Psoas muscle (tissue), 7 donors: ENCODE measurements at regions not wholly inside any gene's neighbourhood (a gene's known extent, or its start where the extent isn't known, plus 50 kb on each side); places are given as distances from the start of the nearest gene placed in this dataset.

Experiments used
- ATAC-seq, 4 donors: fragments of 200-7000 bp; cut with Tn5 transposase; one replicate each; pipeline ENCODE4 v1.9.1; 2020; ENCODE audit warnings: moderate library complexity in 3 of 4, mild to moderate bottlenecking in 2 of 4
- DNase-seq, 2 donors: peaks; one replicate each; pipeline ENCODE4 v3.0.0-alpha.2; 2020
- H3K27ac ChIP-seq: fragments of 200-600 bp; one replicate; pipeline ENCODE4 v1.8.0; 2022
- H3K27me3 ChIP-seq, 3 donors: fragments of 200-600 bp in 1 of 3; one replicate each; pipeline versions ENCODE4 v1.6.1 to v1.8.0; 2013 to 2022; ENCODE audit warnings: low read length in 2 of 3, mild to moderate bottlenecking in 2 of 3, moderate library complexity in 1 of 3; ENCODE audit not compliant: insufficient read depth in 3 of 3
- H3K36me3 ChIP-seq, 2 donors: fragments of 200-600 bp in 1 of 2; one replicate each; pipeline versions ENCODE4 v1.6.1 to v1.8.0; 2013 to 2022; ENCODE audit warnings: low read depth in 1 of 2, mild to moderate bottlenecking in 1 of 2, moderate library complexity in 1 of 2; ENCODE audit not compliant: insufficient read depth in 1 of 2
- H3K4me1 ChIP-seq: fragments of 200-600 bp; one replicate; pipeline ENCODE4 v1.8.0; 2022
- H3K4me3 ChIP-seq: fragments of 200-600 bp; one replicate; pipeline ENCODE4 v1.8.0; 2022; ENCODE audit warnings: mild to moderate bottlenecking
- H3K9me3 ChIP-seq: fragments of 200-600 bp; one replicate; pipeline ENCODE4 v1.8.0; 2022
- WGBS, 3 donors: extraction: QIAGEN DNeasy Blood & Tissue Kit; methylation state at CpG; one replicate each; pipeline versions ENCODE4 v1.1.6 to v1.1.7; 2013; 5-methylcytosine and 5-hydroxymethylcytosine counted together
- intact Hi-C, 2 donors: fragments of 100-400 bp; cut with DNase I; formaldehyde crosslinking; loops; one replicate each; pipeline versions ENCODE4 v1.11.0 to v1.14.2; 2022
- TF ChIP-seq, protein P1 (sequence below): fragments of 200-600 bp; IDR thresholded peaks from one replicate; pipeline ENCODE4 v1.8.0; 2022; ENCODE audit warnings: antibody characterized with exemption
- donor health status: healthy with polysubstance abuse.
- donor health status: DM: no; HTN: no; CAD: no; lungs with moderate emphysema.
- donor health status: Bipolar disorder and iron deficiency.
- donor health status: healthy.
- donor health status: DM: yes; HTN: yes; CAD: no.
- donor health status: DM: no; HTN: no; CAD: no.
- donor health status: DM: yes; HTN: yes; CAD: no.

DNA sequence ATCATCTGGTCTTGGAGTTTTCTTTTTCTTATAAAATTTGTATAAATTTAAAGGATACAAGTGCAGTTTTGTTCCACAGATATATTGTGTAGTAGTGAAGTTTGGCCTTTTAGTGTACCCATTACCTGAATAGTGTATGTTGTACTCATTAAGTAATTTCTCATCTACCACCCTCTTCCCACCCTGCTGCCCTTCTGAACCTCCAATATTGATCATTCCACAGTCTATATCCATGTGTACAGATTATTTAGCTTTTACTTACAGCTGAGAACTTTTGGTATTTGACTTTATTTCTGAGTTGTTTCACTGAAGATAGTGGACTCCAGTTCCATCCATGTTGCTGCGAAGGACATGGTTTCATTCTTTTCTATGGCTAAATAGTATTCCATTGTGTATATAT is 63.1 kb upstream of the NR3C1 start:
- no peak for ATAC-seq
- H3K27ac ChIP-seq: no peak overlapping the region
- H3K4me3 ChIP-seq: no peak overlapping the region
- intact Hi-C loops: no loop called here
- 46 to 95% (median 60%) methylated on average over 1 of the region's 1 CpG for WGBS, 3 donors
- H3K4me1 ChIP-seq: peaks cover 7% of the 10 kb centered on the region
- no peak for DNase-seq
- no peaks in the 10 kb centered on the region for H3K36me3 ChIP-seq
- TF ChIP-seq, protein P1, sequence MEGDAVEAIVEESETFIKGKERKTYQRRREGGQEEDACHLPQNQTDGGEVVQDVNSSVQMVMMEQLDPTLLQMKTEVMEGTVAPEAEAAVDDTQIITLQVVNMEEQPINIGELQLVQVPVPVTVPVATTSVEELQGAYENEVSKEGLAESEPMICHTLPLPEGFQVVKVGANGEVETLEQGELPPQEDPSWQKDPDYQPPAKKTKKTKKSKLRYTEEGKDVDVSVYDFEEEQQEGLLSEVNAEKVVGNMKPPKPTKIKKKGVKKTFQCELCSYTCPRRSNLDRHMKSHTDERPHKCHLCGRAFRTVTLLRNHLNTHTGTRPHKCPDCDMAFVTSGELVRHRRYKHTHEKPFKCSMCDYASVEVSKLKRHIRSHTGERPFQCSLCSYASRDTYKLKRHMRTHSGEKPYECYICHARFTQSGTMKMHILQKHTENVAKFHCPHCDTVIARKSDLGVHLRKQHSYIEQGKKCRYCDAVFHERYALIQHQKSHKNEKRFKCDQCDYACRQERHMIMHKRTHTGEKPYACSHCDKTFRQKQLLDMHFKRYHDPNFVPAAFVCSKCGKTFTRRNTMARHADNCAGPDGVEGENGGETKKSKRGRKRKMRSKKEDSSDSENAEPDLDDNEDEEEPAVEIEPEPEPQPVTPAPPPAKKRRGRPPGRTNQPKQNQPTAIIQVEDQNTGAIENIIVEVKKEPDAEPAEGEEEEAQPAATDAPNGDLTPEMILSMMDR: no peak
- no peaks in the 10 kb centered on the region for H3K9me3 ChIP-seq
- no peaks in the 10 kb centered on the region for H3K27me3 ChIP-seq

DNA sequence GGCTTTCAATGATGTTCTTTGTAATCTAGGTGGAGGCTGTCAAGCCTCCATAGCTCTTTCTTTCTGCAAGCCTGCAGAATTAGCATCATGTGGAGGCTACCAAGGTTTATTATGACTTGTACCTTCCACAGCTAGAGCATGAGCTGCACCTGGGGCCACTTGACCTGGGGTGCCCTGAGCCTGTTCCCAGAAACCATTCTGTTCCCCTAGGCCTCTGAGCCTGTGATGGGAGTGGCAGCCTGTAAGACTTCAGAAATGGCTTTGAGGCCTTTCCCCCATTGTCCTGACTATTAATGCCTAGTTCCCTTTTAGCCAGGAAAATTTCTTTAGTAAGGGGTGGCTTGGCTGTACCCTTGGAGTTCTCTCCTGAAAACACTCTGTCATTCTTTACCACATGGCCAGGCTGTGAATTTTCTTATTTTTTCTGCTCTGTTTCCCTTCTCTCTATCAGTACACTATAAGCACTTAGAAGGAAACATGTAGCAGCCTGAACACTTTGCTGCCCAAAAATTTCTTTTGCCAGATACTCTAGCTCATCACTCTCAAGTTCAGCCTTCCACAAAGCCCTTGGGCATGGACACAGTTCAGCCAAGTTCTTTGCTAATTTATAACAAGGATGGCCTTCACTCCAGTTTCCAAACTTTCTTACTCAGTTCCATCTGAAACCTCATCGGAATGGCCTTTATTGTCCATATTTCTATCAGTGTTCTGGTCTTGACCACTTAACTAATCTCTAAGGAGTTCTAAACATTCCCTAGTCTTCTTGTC is 61.4 kb upstream of the NR3C1 start:
- intact Hi-C loops: no loop called here
- Histone ChIP-seq H3K27ac (no peak overlapping the region), H3K36me3 (no peaks in the 10 kb centered on the region), H3K27me3 (no peaks in the 10 kb centered on the region), H3K4me3 (no peak overlapping the region), H3K4me1 (no peaks in the 10 kb centered on the region), H3K9me3 (no peaks in the 10 kb centered on the region)
- ATAC-seq (no peak), DNase-seq (no peak)
- TF ChIP-seq, protein P1: no peak
- WGBS, 3 donors: 81 to 86% (median 85%) methylated on average over 1 of the region's 1 CpG

DNA sequence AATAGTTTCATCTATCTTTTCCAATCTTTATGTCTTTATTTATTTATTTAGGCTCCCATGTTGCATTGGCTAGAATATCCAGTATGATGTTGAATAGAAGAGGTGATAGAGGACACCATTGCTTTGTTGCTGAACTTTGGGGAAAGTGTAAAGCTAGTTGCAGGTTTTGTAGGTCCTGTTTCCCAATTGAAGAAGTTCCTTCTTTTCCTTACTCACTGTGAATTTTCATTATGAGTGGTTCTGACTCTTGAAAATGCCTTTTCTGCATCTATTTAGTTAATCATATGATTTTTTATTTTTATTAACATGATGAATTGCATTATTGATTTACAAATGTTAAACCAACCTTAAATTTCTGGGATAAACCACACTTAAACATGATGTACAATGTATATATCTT is 58.9 kb upstream of the NR3C1 start:
- H3K36me3 ChIP-seq: no peaks in the 10 kb centered on the region
- intact Hi-C loops: no loop called here
- ATAC-seq: no peak

DNA sequence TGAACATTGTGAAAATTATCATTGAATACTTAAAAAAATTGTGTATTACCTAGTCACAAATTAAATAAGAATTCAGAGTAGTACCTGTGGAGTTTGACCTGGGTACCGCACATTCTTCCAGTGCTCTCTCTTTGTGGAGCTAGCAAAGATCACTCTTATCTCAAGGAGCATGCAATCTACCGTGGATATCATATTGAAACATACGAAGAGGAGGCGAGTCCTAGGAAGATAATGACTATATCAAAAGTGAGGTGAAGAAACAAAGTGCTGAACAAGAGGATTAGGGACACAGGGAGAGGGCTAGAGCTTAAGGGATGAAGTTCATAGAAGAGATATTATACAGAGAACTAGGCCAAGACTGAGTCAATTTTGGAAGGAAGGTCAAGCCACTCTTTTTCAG is 55.9 kb upstream of the NR3C1 start:
- Histone ChIP-seq H3K4me3 (no peak overlapping the region), H3K36me3 (no peaks in the 10 kb centered on the region), H3K4me1 (peaks cover 5% of the 10 kb centered on the region), H3K9me3 (no peaks in the 10 kb centered on the region), H3K27me3 (no peaks in the 10 kb centered on the region), H3K27ac (no peak overlapping the region)
- intact Hi-C loops: no loop called here
- no peak for ATAC-seq
- DNase-seq: no peak
- WGBS, 3 donors: 95 to 99% (median 97%) methylated on average over 4 of the region's 4 CpGs
- TF ChIP-seq, protein P1: no peak

More for the DNA sequence above, 58.9 kb upstream of the NR3C1 start:
- Histone ChIP-seq H3K27ac (no peak overlapping the region), H3K27me3 (no peaks in the 10 kb centered on the region), H3K4me1 (no peaks in the 10 kb centered on the region), H3K4me3 (no peak overlapping the region), H3K9me3 (no peaks in the 10 kb centered on the region)
- no peak for DNase-seq
- TF ChIP-seq, protein P1: no peak

DNA sequence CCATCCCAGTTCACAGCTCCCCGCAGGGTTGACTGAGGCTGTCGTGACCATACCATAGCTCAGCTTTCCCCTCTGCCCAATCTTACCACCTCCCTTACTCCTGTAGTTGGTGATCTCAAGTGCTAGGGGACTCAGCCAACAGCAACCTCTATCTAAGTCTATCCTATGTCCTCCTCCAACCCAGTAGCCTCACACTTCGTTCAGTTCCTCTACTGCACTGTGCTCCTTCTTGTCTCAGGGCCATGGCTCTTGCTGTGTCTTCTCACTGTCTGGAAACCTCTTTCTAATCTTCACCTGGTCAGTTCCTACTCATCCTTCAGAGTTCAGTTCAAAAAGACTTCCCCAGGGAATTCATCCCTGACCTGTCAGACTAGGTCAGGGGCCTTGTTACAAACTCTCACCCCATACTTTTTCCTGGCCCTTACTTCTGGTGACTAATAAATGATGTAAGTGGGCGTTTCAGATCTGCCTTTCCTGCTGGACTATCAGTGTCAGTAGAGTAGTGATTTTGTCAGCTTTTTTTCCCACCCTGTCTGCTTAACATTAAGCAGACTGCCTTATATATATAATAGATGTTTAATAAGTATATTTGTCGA is 53.6 kb upstream of the NR3C1 start:
- no peak overlapping the region for H3K27ac ChIP-seq
- ATAC-seq (no peak), DNase-seq (no peak)
- no peaks in the 10 kb centered on the region for H3K9me3 ChIP-seq
- H3K27me3 ChIP-seq: no peaks in the 10 kb centered on the region
- intact Hi-C loops: no loop called here
- TF ChIP-seq, protein P1: no peak
- peaks cover 7% of the 10 kb centered on the region for H3K4me1 ChIP-seq
- H3K36me3 ChIP-seq: no peaks in the 10 kb centered on the region
- H3K4me3 ChIP-seq: no peak overlapping the region
- 78 to 88% (median 86%) methylated on average over 5 of the region's 5 CpGs for WGBS, 3 donors
